Fibroblast of the aortic adventitia (primary cell): ENCODE measurements at regions not wholly inside any gene's neighbourhood (a gene's known extent, or its start where the extent isn't known, plus 50 kb on each side); places are given as distances from the start of the nearest gene placed in this dataset.

Experiments
- DNase-seq: peaks from one replicate; pipeline ENCODE4 v3.0.0-alpha.2; 2010; ENCODE audit warnings: low read depth
- H3K4me3 ChIP-seq: 2 replicates; pipeline ENCODE4 v1.5.1; 2011; ENCODE audit warnings: low read depth, mild to moderate bottlenecking, control low read depth, low read length, moderate library complexity
- CTCF ChIP-seq: IDR thresholded peaks from 2 replicates; pipeline ENCODE4 v1.5.1; 2011; ENCODE audit warnings: mild to moderate bottlenecking, low read length, control low read depth, inconsistent platforms; ENCODE audit not compliant: insufficient read depth

- H3K4me3 ChIP-seq: no peak overlapping the region
- no peak for DNase-seq
- no peak for TF ChIP-seq CTCF
Measured at GRCh38 chr6:137358273-137358672, 135.9 kb downstream of the OLIG3 start.

- no peak overlapping the region for H3K4me3 ChIP-seq
- no peak for DNase-seq
- TF ChIP-seq CTCF: no peak
Measured at GRCh38 chr6:137357948-137358266, 136.3 kb downstream of the OLIG3 start.

- DNase-seq: no peak
- H3K4me3 ChIP-seq: no peak overlapping the region
- no peak for TF ChIP-seq CTCF
Measured at GRCh38 chr6:137357263-137357947, 136.8 kb downstream of the OLIG3 start.

GRCh38 chr6:137353842-137354397 is 134.7 kb upstream of the IFNGR1 start:
- no peak for TF ChIP-seq CTCF
- DNase-seq: no peak

GRCh38 chr6:137353346-137353745 is 134.2 kb upstream of the IFNGR1 start:
- TF ChIP-seq CTCF: no peak
- no peak for DNase-seq
- H3K4me3 ChIP-seq: no peak overlapping the region

More at GRCh38 chr6:137353842-137354397, 134.7 kb upstream of the IFNGR1 start:
- no peak overlapping the region for H3K4me3 ChIP-seq

- no peak for DNase-seq
- H3K4me3 ChIP-seq: no peak overlapping the region
- no peak for TF ChIP-seq CTCF
Measured at GRCh38 chr6:137352859-137353258, 133.7 kb upstream of the IFNGR1 start.

GRCh38 chr6:137351890-137352289 is 132.7 kb upstream of the IFNGR1 start:
- DNase-seq: no peak
- no peak for TF ChIP-seq CTCF
- no peak overlapping the region for H3K4me3 ChIP-seq
